A549 (cell line): ENCODE measurements at regions not wholly inside any gene's neighbourhood (a gene's known extent, or its start where the extent isn't known, plus 50 kb on each side); places are given as distances from the start of the nearest gene placed in this dataset.

ENCODE experiments used
- CTCF ChIP-seq: fragments of >200 bp; sonication (Bioruptor Twin); formaldehyde crosslinking; IDR thresholded peaks from 3 replicates; pipeline ENCODE4 v1.5.1; 2016
- ESRRA ChIP-seq: fragments of 150-350 bp; IDR thresholded peaks from 2 replicates; pipeline ENCODE4 v1.6.1; 2014; ENCODE audit warnings: mild to moderate bottlenecking, low read length, borderline replicate concordance
- POLR2A ChIP-seq: IDR thresholded peaks from 2 replicates; pipeline ENCODE4 v1.6.1; 2012; ENCODE audit warnings: mild to moderate bottlenecking, low read length
- RFX5 ChIP-seq: fragments of 450-650 bp; IDR thresholded peaks from 2 replicates; pipeline ENCODE4 v1.7.1; 2014; ENCODE audit warnings: antibody characterized with exemption, mild to moderate bottlenecking, moderate library complexity
- SMC3 ChIP-seq: fragments of >200 bp; sonication (Bioruptor Twin); formaldehyde crosslinking; IDR thresholded peaks from 3 replicates; pipeline ENCODE4 v1.6.1; 2018; ENCODE audit warnings: inconsistent platforms

GRCh38 chr1:166258017-166258416 lies 91.2 kb upstream of the FAM78B start:
- no peak for TF ChIP-seq RFX5
- no peak for TF ChIP-seq SMC3
- no peak for TF ChIP-seq POLR2A
- TF ChIP-seq CTCF = no peak
- TF ChIP-seq ESRRA = no peak
